ENCODE measurements at regions not wholly inside any gene's neighbourhood (a gene's known extent, or its start where the extent isn't known, plus 50 kb on each side); places are given as distances from the start of the nearest gene placed in this dataset.

- DNase-seq: no peak
Measured at GRCh38 chr2:217573571-217573970, 429.2 kb downstream of the TNS1 start.

GRCh38 chr2:217570394-217570793 lies 432.4 kb downstream of the TNS1 start:
- DNase-seq: no peak

DNA sequence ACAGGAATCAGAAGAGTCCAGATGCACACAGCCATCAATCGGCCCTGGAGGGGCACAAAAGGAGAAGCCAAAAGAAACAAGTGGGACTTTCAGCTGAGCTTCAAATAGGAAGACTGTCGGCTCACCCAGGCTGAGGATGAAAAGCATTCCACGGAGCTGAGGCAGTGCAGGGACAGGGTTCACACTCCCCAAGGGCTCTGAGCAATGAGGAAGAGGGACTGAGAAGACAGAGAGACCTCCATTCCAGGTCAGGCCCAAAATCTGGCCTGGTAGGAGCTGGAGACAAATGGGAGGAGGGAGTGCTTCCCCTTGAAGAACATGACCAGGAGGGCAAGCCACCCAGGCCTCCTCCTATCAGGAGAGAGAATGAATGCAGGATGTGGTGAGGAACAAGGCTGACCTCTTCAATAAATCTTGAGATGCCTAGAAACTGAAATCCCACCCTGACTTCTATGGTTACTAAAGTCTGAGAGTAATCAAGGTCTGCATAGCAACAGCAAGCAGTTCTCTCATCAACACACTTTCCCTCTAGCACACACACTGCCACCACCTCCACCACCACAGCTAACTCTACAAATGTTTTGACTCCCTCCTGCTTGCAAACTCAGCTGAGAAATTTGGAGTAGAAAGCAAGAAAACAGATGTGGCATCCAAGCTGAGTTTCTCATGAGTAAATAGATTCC lies 434.4 kb downstream of the TNS1 start:
- DNase-seq: no peak

- no peak for DNase-seq
Measured at GRCh38 chr2:217563565-217563964, 439.2 kb downstream of the TNS1 start.

GRCh38 chr2:217562871-217563480 lies 439.8 kb downstream of the TNS1 start:
- no peak for DNase-seq

- DNase-seq: no peak
Measured at GRCh38 chr2:217559084-217559483, 443.7 kb downstream of the TNS1 start.

- DNase-seq: no peak
Measured at GRCh38 chr2:217555081-217555876, 447.5 kb downstream of the TNS1 start.

DNA sequence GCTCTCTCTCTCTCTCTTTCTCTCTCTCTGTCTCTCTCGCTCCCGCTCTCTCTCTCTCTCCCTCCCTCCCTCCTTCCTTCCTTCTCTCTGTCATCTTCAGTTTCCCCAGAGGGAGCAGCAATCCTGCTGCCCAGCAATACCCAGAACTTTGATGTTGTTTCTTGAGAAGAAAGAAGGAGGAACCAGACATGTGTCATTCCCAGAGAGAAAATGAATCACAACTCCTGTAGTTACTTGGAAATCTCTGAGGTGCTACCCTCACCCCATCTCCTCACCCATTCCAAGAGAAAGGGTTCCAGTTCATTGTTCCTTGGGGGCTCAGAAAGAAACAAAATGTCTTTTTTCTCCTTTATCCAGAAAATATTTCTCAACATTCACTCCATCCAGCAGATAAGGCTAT lies 449.1 kb downstream of the TNS1 start:
- DNase-seq: no peak

GRCh38 chr2:217553202-217553601 lies 449.6 kb downstream of the TNS1 start:
- DNase-seq: no peak

GRCh38 chr2:217552081-217552480 lies 450.7 kb downstream of the TNS1 start:
- no peak for DNase-seq

DNA sequence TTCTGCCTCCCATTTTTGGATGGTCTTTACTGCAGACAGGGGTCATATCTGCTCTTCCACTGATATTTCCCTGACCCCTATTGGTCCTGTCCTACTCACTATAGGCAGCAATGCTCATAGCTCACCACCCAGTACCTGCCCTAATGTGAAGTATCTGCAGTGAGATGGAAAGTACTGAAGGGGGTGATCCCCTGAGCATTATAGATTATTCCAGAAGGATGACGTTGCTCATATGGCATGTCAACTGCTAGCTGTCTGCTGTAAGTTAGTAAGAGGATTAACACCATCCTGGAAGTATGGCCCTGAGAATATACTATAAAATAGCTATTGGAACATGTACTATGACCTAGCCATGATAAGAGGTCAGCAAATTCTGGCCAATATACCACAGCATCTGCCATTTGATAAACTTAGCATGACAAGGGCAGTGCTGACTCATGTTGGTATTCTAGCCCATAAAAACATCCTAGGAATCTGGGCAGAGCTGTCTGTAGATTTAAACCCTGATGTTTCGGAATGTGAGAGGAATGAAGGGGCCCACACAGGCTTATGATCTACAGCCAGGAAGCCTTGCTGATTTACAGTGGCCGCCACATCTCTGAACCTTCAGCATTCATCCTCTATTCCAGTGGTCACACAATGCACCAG lies 451.4 kb downstream of the TNS1 start:
- no peak for DNase-seq

GRCh38 chr2:217539126-217539525 lies 463.7 kb downstream of the TNS1 start:
- no peak for DNase-seq

- no peak for DNase-seq
Measured at GRCh38 chr2:217538719-217539118, 464.1 kb downstream of the TNS1 start.

DNA sequence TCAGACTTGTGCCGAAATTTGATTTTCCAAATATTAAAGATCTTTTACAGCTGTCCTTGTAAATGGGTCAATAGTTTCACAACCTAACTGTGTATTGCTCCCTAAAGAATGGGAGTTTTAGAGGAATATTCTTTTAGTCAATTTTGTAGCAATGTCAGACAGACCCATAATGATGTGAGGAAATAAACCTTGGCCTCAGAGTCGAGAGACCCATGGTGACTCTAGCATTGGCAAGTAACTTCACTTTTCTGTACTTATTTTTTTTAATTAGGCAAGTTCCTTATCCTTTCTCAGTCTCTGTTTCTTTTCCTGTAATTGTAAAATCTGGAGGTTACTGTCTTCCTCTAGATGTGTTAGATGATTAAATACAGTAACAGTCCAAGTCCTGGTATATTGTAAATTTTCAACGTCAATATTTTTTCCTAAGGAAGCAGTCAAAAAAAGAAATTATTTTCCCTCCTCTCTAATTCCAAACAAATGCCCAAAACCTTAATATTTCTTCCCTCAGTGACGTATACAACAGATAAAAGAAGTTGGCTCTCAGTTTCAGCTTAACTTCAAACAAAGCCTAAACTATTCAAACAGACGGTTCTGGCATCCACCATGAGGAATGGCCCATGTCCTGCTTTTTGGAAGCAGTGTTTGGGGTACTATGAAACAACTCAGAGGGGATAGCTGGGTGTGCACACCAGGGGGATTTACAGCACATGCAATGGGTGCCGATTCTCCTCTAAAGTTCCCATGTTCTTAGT lies 466.7 kb downstream of the TNS1 start:
- DNase-seq: no peak

DNA sequence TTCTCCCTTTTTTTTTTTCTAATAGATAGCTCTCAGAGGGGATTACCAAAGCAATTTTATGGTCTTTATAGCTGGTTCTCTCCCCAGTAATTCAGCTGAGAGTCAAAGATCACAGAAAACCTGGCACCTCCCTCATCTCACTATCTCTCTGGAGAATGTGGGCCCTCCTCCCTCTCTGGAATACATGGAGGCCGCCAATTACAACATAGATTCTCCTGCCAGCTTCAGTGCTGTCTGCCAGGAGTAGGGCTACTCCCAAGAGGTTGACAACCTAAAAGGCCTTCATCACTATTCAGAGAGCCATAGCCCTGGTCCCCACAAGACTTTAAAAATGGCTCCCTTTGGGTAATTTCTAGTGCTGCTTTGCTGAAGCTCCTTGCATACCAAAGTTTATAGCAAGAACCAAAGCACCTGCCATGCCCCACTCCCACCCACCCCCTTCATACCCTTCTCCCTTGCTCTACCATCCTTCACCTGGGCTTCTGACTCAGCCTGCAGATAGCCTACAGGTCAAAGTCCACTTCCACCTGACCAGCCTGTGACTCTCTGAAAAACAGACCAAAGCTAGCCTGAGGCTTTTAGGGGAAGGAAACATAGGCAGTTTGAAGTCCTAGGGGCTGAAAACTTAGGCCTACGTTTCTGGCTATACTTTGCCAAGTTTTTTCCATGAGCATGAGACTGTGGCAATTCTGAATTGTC lies 472.3 kb downstream of the TNS1 start:
- no peak for DNase-seq

DNA sequence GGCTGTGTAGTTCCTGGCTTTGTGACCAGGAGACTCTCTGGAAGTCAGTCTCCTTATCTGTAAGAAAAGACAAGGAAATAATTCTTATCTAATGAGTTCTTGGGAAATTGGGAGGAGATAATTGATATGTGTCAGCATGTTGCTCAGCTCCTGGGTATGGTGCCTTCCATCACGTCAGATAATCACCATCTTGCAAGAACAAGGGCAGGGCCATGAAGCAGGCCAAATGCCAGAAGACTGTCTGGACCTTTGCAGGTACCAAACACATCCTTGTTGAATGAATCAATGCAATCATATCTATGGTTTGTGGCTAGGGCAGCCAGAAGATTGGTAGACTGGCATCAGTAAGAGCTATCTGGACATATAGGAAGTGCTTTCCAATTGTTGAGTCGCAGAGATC lies 473.5 kb downstream of the TNS1 start:
- no peak for DNase-seq

DNA sequence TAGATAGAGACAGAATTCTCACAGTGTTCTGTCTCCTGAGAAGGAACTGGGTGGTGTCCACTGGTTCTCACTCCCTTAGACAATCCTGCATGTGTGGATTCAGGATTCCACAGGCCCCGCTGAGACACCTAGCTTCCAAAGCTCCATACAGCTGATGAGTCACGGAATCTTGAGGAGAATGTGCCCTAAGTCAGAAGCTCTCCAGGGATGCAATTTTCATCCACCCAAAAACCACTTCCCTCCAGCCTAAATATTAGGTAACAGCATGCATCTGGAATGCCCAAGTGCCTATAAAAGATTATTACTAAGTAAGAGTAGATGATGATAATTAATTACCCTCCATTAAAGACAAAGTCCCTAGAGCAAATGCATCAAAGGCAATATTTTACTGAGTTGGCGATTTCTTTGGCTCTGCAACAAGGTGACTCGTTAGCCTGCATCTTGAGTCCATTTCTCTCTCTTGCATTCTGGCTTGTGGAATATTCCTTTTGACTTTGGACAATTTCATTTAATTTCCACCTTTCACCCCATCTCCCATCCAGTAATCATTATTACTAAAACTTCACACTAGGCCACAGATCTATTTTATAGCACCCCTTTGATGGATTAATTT lies 475.1 kb downstream of the TNS1 start:
- DNase-seq: no peak

GRCh38 chr2:217525076-217525475 lies 477.7 kb downstream of the TNS1 start:
- no peak for DNase-seq

DNA sequence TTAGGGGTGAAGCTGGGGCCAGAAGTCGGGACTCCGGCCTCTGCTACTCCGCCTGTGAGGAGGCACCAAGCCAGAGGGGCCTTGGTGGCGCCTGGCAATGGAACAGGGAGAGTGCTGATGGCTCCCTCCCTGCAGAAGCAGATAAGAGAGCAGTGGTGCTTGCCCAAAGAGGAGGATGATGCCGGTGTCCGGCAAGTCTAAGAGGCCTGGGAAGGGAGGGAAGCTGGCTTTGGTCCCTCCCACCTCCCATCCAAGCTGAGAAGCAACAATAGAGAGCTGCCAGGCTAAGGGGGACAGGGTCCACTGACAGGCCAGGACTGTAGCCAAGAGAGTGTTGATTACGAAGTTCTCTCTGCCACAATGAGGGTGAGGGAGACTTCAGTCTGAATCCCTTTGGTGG lies 479.5 kb downstream of the TNS1 start:
- DNase-seq: no peak

DNA sequence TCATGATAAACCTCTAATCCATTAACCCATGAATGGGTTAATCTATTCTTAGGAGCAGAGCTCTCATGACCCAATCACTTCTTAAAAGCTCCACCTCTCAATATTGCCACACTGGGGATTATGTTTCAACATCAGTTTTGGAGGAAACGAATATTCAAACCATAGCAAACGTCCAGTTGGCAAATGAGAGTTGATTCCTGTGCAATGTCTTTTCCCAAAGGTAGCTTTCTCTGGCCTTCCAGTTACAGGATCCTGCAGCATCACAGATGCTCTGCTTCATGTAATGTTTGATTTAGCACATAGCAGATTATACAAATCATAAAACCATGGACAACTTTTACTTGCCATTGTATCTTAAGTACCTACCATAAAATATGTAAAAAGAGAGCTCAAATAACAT lies 481.0 kb downstream of the TNS1 start:
- peak; percentile 46 for DNase-seq

DNA sequence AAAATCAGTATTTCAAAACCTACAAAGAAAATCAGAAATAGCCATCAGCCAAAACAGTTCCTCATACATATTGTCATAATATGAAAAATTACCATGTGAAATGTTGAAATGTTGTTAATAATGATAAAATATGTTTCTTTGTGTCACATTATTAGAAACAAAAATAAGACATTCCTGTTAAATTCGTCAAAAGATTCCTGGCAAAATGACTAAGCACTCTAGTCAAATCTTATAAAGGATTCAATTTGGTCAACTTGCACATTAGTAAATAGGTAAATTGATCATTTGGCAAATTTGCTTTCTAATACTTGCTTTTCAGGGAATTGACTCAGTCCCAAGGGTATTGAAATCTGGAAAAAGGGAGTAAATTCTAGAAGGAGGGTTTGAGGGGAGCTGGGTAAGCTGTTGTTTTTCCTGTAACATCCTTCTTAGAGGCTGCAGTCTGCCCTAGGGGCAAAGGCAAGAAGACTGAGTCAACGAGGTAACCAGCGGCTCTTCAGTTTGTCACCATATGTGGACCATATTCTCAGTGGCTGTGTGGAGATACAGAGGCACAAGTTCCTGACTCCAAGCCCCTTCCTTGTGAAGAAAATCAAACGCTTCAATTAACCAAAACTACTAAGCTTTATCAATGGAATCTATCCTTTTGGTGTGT lies 482.3 kb downstream of the TNS1 start:
- no peak for DNase-seq

Measured in hindlimb muscle (tissue), 1 donor.